ENCODE measurements at regions not wholly inside any gene's neighbourhood (a gene's known extent, or its start where the extent isn't known, plus 50 kb on each side); places are given as distances from the start of the nearest gene placed in this dataset.

DNA sequence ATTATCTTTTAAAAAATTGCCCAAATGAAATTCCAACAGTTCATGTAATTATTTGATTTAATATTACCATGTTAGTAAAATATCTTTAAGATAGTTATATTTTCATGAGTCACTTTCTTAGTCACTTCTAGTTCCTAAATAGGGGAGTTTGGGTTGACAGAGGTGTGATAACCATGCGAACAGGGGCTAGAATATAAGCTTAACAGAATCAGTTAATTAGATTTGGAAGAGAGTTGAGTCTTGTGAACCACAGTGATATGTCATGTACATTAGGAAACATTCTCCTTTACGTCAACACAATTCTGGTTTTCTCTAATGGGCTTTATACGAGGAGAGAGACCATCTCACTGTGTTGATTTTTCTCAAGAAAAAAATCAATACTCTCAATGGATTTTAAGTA lies 64.8 kb upstream of the ZNF281 start:
- TF ChIP-seq, protein P1, sequence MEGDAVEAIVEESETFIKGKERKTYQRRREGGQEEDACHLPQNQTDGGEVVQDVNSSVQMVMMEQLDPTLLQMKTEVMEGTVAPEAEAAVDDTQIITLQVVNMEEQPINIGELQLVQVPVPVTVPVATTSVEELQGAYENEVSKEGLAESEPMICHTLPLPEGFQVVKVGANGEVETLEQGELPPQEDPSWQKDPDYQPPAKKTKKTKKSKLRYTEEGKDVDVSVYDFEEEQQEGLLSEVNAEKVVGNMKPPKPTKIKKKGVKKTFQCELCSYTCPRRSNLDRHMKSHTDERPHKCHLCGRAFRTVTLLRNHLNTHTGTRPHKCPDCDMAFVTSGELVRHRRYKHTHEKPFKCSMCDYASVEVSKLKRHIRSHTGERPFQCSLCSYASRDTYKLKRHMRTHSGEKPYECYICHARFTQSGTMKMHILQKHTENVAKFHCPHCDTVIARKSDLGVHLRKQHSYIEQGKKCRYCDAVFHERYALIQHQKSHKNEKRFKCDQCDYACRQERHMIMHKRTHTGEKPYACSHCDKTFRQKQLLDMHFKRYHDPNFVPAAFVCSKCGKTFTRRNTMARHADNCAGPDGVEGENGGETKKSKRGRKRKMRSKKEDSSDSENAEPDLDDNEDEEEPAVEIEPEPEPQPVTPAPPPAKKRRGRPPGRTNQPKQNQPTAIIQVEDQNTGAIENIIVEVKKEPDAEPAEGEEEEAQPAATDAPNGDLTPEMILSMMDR (IDR thresholded peaks at IDR 0.05): no peak
- TF ChIP-seq POLR2A (IDR thresholded peaks at IDR 0.05): no peak
- TF ChIP-seq EP300 (IDR thresholded peaks at IDR 0.05): no peak
- TF ChIP-seq POLR2AphosphoS5 (IDR thresholded peaks at IDR 0.05): no peak
